ENCODE measurements at regions not wholly inside any gene's neighbourhood (a gene's known extent, or its start where the extent isn't known, plus 50 kb on each side); places are given as distances from the start of the nearest gene placed in this dataset.

DNA sequence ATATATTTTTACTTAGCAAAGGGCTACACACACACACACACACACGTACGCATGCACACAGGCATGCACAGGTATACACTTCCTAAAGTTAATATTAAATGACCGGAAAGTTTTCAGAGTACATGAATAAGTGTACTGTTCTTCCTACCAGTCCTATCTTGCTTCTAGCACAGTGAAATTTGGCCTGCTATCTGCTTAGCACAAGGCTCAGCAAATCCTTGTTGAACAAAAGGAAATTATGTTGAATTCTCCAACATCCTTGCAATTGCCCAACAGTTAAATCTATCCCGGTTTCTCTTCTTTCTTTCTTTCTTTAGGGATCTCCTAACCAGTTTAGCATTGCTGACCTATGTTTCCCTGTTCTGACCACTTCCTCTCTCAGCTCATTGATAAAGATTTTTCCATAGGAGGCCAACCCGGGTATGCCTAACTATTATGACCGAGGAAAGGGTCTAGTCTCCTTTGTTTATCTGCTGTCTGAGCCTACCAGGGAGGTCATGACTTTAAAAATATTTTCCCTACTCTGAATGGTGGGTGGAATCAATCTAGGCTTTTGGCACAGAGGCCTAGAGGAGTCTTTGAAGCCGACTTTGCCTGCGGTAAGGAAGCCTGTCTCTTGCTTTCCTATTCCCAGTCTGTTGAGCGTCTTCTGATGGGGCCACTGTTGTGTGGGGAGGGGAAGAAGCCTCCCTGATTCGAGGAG is 400.7 kb downstream of the HRH4 start:
- TF ChIP-seq TAF1 (IDR thresholded peaks at IDR 0.05; ENCODE audit: borderline replicate concordance, insufficient read depth, low read length) (peak; percentile 57; the same call in 1 of the 2 replicates), FOXP2 (optimal IDR thresholded peaks at IDR 0.05; ENCODE audit: borderline replicate concordance, extremely low read depth, extremely low read length, insufficient read depth) (peak; percentile 14), SIN3A (IDR thresholded peaks at IDR 0.05; ENCODE audit: borderline replicate concordance, insufficient read depth, low read length) (no peak), POLR2AphosphoS5 (IDR thresholded peaks at IDR 0.05; ENCODE audit: low read depth, low read length) (peak; percentile 61; the same call in 1 of the 2 replicates)
- TF ChIP-seq, protein P1, sequence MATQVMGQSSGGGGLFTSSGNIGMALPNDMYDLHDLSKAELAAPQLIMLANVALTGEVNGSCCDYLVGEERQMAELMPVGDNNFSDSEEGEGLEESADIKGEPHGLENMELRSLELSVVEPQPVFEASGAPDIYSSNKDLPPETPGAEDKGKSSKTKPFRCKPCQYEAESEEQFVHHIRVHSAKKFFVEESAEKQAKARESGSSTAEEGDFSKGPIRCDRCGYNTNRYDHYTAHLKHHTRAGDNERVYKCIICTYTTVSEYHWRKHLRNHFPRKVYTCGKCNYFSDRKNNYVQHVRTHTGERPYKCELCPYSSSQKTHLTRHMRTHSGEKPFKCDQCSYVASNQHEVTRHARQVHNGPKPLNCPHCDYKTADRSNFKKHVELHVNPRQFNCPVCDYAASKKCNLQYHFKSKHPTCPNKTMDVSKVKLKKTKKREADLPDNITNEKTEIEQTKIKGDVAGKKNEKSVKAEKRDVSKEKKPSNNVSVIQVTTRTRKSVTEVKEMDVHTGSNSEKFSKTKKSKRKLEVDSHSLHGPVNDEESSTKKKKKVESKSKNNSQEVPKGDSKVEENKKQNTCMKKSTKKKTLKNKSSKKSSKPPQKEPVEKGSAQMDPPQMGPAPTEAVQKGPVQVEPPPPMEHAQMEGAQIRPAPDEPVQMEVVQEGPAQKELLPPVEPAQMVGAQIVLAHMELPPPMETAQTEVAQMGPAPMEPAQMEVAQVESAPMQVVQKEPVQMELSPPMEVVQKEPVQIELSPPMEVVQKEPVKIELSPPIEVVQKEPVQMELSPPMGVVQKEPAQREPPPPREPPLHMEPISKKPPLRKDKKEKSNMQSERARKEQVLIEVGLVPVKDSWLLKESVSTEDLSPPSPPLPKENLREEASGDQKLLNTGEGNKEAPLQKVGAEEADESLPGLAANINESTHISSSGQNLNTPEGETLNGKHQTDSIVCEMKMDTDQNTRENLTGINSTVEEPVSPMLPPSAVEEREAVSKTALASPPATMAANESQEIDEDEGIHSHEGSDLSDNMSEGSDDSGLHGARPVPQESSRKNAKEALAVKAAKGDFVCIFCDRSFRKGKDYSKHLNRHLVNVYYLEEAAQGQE (IDR thresholded peaks at IDR 0.05; ENCODE audit: insufficient read depth in 1 of 2, low read depth in 2 of 2, low read length in 2 of 2): peak in 1 of 2 experiments; percentile 67; a peak in 2 of 4 replicates

DNA sequence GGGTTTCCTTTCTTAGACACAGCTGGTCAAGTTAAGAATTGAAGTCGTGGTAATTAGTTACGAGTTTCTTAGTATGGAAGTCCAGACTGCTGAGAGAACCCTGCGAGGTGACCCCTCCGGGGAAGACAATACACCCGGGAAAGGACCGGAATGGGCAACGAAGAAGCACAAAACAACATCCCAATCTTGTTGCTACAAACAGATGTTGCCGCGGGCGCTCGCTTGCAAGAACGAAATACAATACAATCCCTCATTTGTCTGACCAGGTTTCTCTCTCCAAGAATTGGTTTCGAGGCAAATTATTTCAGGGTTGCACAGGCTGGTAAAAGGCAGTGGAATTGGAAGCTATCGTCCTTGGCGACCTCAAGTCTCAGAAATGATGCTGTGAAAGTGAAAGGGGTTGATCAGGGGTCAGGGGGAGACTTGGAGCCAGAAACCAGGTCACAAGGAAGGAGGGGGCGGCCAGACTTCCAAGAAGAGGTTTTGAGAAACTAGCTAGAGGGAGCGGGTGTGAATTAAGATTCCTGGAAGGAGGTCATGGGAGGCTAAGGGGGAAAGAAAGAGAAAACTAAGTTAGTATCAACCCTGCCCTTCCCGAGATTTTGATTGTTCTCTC is 401.9 kb downstream of the HRH4 start:
- TF ChIP-seq SIN3A (IDR thresholded peaks at IDR 0.05; ENCODE audit: borderline replicate concordance, insufficient read depth, low read length) (no peak), TAF1 (IDR thresholded peaks at IDR 0.05; ENCODE audit: borderline replicate concordance, insufficient read depth, low read length) (no peak), POLR2AphosphoS5 (IDR thresholded peaks at IDR 0.05; ENCODE audit: low read depth, low read length) (no peak)
- TF ChIP-seq, protein P1 (IDR thresholded peaks at IDR 0.05; ENCODE audit: insufficient read depth in 1 of 2, low read depth in 2 of 2, low read length in 2 of 2): no peak

DNA sequence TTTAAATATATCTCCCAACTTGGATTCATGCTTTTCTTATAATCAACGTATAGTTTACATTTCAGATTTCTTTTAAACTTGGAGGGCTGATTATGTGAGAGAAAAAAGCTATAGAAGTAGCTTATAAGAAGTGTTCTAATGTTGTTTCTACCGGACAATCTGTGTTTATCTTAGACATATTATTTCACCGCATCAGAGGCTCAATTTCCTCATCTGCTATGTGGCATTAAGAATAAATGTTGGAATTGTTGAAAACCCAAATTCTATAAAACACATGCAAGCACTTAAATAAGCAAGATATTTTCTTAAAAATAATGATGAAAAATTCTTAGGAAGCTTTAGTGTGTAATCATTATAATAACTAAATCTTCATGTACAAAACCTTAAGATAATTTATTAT is 407.9 kb downstream of the HRH4 start:
- TF ChIP-seq TAF1 (IDR thresholded peaks at IDR 0.05; ENCODE audit: borderline replicate concordance, insufficient read depth, low read length): no peak
- TF ChIP-seq SIN3A (IDR thresholded peaks at IDR 0.05; ENCODE audit: borderline replicate concordance, insufficient read depth, low read length): no peak
- TF ChIP-seq, protein P1 (IDR thresholded peaks at IDR 0.05; ENCODE audit: insufficient read depth in 1 of 2, low read depth in 2 of 2, low read length in 2 of 2): no peak
- no peak for TF ChIP-seq FOXP2 (optimal IDR thresholded peaks at IDR 0.05; ENCODE audit: borderline replicate concordance, extremely low read depth, extremely low read length, insufficient read depth)
- no peak for TF ChIP-seq POLR2AphosphoS5 (IDR thresholded peaks at IDR 0.05; ENCODE audit: low read depth, low read length)

DNA sequence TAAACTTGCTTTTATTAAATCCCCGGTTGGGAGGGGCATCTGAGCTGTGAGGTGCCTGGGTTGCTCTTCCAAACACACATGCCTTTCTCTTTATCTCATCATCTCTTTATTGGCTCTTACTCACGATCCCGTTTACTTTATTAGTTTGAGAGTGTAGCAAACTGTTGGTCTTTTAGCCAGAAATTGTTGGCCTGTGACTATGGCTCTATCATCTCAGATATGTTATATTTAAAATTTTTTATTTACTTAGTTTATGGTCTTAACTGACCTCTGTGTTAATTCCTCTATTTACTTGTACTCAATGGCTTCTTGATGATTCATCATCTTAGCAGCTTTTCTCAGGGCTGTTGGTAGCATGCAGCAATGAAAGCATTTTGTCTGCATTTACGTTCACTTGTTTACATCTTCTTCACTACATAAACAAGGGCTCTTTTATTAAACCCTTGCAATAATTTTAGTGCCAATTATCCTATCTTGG is 408.4 kb downstream of the HRH4 start:
- TF ChIP-seq SIN3A (IDR thresholded peaks at IDR 0.05; ENCODE audit: borderline replicate concordance, insufficient read depth, low read length) (no peak; the same call in 1 of the 2 replicates), TAF1 (IDR thresholded peaks at IDR 0.05; ENCODE audit: borderline replicate concordance, insufficient read depth, low read length) (no peak), POLR2AphosphoS5 (IDR thresholded peaks at IDR 0.05; ENCODE audit: low read depth, low read length) (no peak), FOXP2 (optimal IDR thresholded peaks at IDR 0.05; ENCODE audit: borderline replicate concordance, extremely low read depth, extremely low read length, insufficient read depth) (no peak)
- TF ChIP-seq, protein P1 (IDR thresholded peaks at IDR 0.05; ENCODE audit: insufficient read depth in 1 of 2, low read depth in 2 of 2, low read length in 2 of 2): no peak
